ENCODE measurements at regions not wholly inside any gene's neighbourhood (a gene's known extent, or its start where the extent isn't known, plus 50 kb on each side); places are given as distances from the start of the nearest gene placed in this dataset.

DNA sequence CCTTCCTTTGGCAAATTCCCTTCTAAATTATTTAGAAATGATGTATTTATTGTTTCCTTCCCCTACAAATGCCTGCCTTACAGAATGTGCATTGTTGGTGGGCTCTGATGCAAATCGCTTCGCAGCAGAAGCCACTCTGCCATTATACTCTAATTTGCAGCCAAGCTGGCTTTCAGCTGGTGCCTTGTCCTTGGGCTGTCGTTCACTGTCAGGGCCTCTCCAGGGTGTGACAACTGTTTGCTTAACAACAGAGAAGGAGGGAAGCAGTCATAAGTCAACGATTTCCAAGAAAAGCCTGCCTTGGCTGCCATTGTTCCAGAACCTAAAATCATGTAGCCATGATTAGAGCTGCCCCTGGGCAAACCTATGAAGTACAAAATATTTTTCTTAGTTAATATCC is 260.1 kb upstream of the RGMB start:
- TF ChIP-seq, protein P1, sequence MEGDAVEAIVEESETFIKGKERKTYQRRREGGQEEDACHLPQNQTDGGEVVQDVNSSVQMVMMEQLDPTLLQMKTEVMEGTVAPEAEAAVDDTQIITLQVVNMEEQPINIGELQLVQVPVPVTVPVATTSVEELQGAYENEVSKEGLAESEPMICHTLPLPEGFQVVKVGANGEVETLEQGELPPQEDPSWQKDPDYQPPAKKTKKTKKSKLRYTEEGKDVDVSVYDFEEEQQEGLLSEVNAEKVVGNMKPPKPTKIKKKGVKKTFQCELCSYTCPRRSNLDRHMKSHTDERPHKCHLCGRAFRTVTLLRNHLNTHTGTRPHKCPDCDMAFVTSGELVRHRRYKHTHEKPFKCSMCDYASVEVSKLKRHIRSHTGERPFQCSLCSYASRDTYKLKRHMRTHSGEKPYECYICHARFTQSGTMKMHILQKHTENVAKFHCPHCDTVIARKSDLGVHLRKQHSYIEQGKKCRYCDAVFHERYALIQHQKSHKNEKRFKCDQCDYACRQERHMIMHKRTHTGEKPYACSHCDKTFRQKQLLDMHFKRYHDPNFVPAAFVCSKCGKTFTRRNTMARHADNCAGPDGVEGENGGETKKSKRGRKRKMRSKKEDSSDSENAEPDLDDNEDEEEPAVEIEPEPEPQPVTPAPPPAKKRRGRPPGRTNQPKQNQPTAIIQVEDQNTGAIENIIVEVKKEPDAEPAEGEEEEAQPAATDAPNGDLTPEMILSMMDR (conservative IDR thresholded peaks at IDR 0.05; ENCODE audit: low read depth, low read length): no peak
- no peak for TF ChIP-seq EZH2 (IDR thresholded peaks at IDR 0.05; ENCODE audit: borderline replicate concordance, low read depth, low read length, poor library complexity, severe bottlenecking)
